ENCODE measurements at regions not wholly inside any gene's neighbourhood (a gene's known extent, or its start where the extent isn't known, plus 50 kb on each side); places are given as distances from the start of the nearest gene placed in this dataset.

- H3K4me1 ChIP-seq = no peaks in the 10 kb centered on the region
- peaks cover 22% of the 10 kb centered on the region for H3K9me3 Mint-ChIP-seq (ENCODE audit: unreplicated experiment)
- H3K9me3 ChIP-seq = peaks cover 11% of the 10 kb centered on the region
- H3K4me1 Mint-ChIP-seq (ENCODE audit: low read depth, unreplicated experiment) = no peaks in the 10 kb centered on the region
- ChIA-PET CTCF (no interaction called here), POLR2A (no interaction called here)
- intact Hi-C loops (cut with micrococcal nuclease; ENCODE audit: unreplicated experiment) = no loop called here
- no peak overlapping the region for H3K4me3 Mint-ChIP-seq (ENCODE audit: unreplicated experiment)
- no TSS peak for BruUV-seq (replicated peaks)
- H3K27me3 Mint-ChIP-seq (ENCODE audit: insufficient read depth, unreplicated experiment) = no peaks in the 10 kb centered on the region
- H3K27ac Mint-ChIP-seq (ENCODE audit: unreplicated experiment) = no peak overlapping the region
- H3K4me3 ChIP-seq (ENCODE audit: low read depth, low read length) = no peak overlapping the region
- TF ChIP-seq, protein P1, sequence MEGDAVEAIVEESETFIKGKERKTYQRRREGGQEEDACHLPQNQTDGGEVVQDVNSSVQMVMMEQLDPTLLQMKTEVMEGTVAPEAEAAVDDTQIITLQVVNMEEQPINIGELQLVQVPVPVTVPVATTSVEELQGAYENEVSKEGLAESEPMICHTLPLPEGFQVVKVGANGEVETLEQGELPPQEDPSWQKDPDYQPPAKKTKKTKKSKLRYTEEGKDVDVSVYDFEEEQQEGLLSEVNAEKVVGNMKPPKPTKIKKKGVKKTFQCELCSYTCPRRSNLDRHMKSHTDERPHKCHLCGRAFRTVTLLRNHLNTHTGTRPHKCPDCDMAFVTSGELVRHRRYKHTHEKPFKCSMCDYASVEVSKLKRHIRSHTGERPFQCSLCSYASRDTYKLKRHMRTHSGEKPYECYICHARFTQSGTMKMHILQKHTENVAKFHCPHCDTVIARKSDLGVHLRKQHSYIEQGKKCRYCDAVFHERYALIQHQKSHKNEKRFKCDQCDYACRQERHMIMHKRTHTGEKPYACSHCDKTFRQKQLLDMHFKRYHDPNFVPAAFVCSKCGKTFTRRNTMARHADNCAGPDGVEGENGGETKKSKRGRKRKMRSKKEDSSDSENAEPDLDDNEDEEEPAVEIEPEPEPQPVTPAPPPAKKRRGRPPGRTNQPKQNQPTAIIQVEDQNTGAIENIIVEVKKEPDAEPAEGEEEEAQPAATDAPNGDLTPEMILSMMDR (IDR thresholded peaks at IDR 0.05; ENCODE audit: insufficient read depth in 1 of 2, low read depth in 1 of 2, low read length in 1 of 2, severe bottlenecking in 1 of 2, unreplicated experiment in 1 of 2) = no peak
- no peaks in the 10 kb centered on the region for H3K36me3 ChIP-seq (ENCODE audit: control insufficient read depth, insufficient read depth, low read length)
- no peaks in the 10 kb centered on the region for H3K27me3 ChIP-seq (replicated peaks; ENCODE audit: control insufficient read depth, insufficient read depth, low read length)
- no peaks in the 10 kb centered on the region for H3K36me3 Mint-ChIP-seq (ENCODE audit: insufficient read depth, unreplicated experiment)
- DNase-seq = no peak
These were observed 319.0 kb downstream of the GABRB3 start for GRCh38 chr15:26453914-26454313.

DNA sequence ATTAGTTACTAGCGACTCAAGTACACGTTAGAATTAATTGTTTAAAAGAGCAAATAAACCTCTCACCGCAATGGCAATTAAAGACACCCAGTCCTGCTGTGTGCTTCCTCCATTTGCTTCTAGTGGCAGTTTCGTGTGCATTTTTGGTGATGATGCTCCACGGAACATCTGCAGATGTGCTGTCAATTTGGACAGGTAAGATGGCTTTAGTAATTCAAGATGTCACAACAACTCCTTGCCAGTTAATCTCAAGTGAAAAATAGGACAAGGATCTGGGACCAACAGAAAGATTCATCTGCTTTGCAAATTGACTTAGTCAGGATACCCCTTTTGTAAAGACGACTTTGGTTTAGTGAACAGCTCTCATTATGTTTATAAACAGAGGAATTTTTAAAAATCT, 320.9 kb downstream of the GABRB3 start:
- Mint-ChIP-seq H3K27ac (ENCODE audit: unreplicated experiment) (no peak overlapping the region), H3K4me1 (ENCODE audit: low read depth, unreplicated experiment) (no peaks in the 10 kb centered on the region), H3K36me3 (ENCODE audit: insufficient read depth, unreplicated experiment) (no peaks in the 10 kb centered on the region), H3K9me3 (ENCODE audit: unreplicated experiment) (peaks cover 11% of the 10 kb centered on the region), H3K27me3 (ENCODE audit: insufficient read depth, unreplicated experiment) (no peaks in the 10 kb centered on the region), H3K4me3 (ENCODE audit: unreplicated experiment) (no peak overlapping the region)
- DNase-seq = no peak
- Histone ChIP-seq H3K9me3 (peaks cover 2% of the 10 kb centered on the region; the same call in 1 of the 2 replicates), H3K4me3 (ENCODE audit: low read depth, low read length) (no peak overlapping the region), H3K27me3 (replicated peaks; ENCODE audit: control insufficient read depth, insufficient read depth, low read length) (no peaks in the 10 kb centered on the region), H3K4me1 (no peaks in the 10 kb centered on the region), H3K36me3 (ENCODE audit: control insufficient read depth, insufficient read depth, low read length) (no peaks in the 10 kb centered on the region)
- CTCF ChIA-PET = no interaction called here
- POLR2A ChIA-PET = no interaction called here
- TF ChIP-seq, protein P1 (IDR thresholded peaks at IDR 0.05; ENCODE audit: insufficient read depth in 1 of 2, low read depth in 1 of 2, low read length in 1 of 2, severe bottlenecking in 1 of 2, unreplicated experiment in 1 of 2) = no peak
- BruUV-seq (replicated peaks) = no TSS peak
- intact Hi-C loops (cut with micrococcal nuclease; ENCODE audit: unreplicated experiment) = no loop called here

DNA sequence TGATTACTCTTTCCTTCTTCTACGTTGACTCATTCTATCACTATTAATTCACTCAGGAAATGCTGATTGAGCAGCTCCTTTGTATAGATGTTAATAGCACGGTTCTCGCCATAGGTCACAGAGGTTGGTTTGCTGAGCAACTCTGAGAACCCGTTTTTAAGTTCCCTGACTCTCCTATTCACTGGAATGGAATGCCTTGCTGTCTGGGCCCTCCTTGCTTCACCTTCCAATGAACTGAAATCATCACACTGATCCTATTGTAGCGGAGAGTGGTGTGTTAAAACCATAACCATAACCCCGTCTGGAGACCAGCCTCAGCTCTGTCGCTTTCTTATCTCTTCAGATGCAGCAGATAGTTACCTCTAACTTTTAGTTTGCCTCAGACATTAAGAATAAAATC, 323.6 kb downstream of the GABRB3 start:
- TF ChIP-seq, protein P1 (IDR thresholded peaks at IDR 0.05; ENCODE audit: insufficient read depth in 1 of 2, low read depth in 1 of 2, low read length in 1 of 2, severe bottlenecking in 1 of 2, unreplicated experiment in 1 of 2) = no peak
- H3K4me1 ChIP-seq = no peaks in the 10 kb centered on the region
- H3K9me3 ChIP-seq = no peaks in the 10 kb centered on the region
- no peaks in the 10 kb centered on the region for H3K36me3 ChIP-seq (ENCODE audit: control insufficient read depth, insufficient read depth, low read length)
- ChIA-PET CTCF (no interaction called here), POLR2A (no interaction called here)
- no TSS peak for BruUV-seq (replicated peaks)
- H3K4me3 ChIP-seq (ENCODE audit: low read depth, low read length) = no peak overlapping the region
- H3K4me3 Mint-ChIP-seq (ENCODE audit: unreplicated experiment) = no peak overlapping the region
- no peaks in the 10 kb centered on the region for H3K4me1 Mint-ChIP-seq (ENCODE audit: low read depth, unreplicated experiment)
- no peak overlapping the region for H3K27ac Mint-ChIP-seq (ENCODE audit: unreplicated experiment)
- no peak for DNase-seq
- intact Hi-C loops (cut with micrococcal nuclease; ENCODE audit: unreplicated experiment) = no loop called here
- H3K27me3 ChIP-seq (replicated peaks; ENCODE audit: control insufficient read depth, insufficient read depth, low read length) = no peaks in the 10 kb centered on the region
- H3K27me3 Mint-ChIP-seq (ENCODE audit: insufficient read depth, unreplicated experiment) = no peaks in the 10 kb centered on the region
- H3K9me3 Mint-ChIP-seq (ENCODE audit: unreplicated experiment) = peaks cover 11% of the 10 kb centered on the region
- no peaks in the 10 kb centered on the region for H3K36me3 Mint-ChIP-seq (ENCODE audit: insufficient read depth, unreplicated experiment)

Measured in Caco-2 (cell line).